Rectal smooth muscle tissue (tissue), 1 donor: ENCODE measurements at regions not wholly inside any gene's neighbourhood (a gene's known extent, or its start where the extent isn't known, plus 50 kb on each side); places are given as distances from the start of the nearest gene placed in this dataset.

ENCODE experiments used
- H3K27ac ChIP-seq: one replicate; pipeline ENCODE4 v1.7.0; 2013; ENCODE audit warnings: low read depth, low read length, inconsistent platforms
- H3K27me3 ChIP-seq: one replicate; pipeline ENCODE4 v1.7.0; 2013; ENCODE audit warnings: low read length; ENCODE audit not compliant: control insufficient read depth, insufficient read depth
- H3K36me3 ChIP-seq: one replicate; pipeline ENCODE4 v1.7.0; 2013; ENCODE audit warnings: low read length; ENCODE audit not compliant: control insufficient read depth, insufficient read depth
- H3K4me1 ChIP-seq: one replicate; pipeline ENCODE4 v1.7.0; 2013; ENCODE audit warnings: low read length; ENCODE audit not compliant: control insufficient read depth, insufficient read depth
- H3K4me3 ChIP-seq: one replicate; pipeline ENCODE4 v1.7.0; 2013; ENCODE audit warnings: low read length
- H3K9ac ChIP-seq: one replicate; pipeline ENCODE4 v1.7.0; 2013; ENCODE audit warnings: low read length

DNA sequence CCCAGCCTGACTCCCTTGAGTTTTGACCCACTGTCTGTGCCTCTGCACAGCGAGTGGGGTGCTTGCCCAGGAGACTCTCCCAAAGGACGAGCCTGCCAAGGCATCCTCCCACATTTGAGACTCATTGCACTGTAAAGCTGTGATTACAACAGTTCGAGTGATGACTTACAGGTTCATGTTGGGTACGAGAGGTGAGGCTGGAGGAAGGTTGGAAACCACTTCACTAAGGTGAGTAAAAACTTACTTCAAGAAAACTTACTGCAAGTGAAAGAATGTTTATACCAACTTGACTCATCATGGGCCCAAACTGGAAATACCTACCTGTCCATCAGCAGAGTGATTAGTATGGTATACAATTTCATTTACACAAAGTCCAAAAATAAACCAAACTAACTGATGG lies 360.1 kb upstream of the CDH11 start:
- no peaks in the 10 kb centered on the region for H3K27me3 ChIP-seq
- no peaks in the 10 kb centered on the region for H3K4me1 ChIP-seq

DNA sequence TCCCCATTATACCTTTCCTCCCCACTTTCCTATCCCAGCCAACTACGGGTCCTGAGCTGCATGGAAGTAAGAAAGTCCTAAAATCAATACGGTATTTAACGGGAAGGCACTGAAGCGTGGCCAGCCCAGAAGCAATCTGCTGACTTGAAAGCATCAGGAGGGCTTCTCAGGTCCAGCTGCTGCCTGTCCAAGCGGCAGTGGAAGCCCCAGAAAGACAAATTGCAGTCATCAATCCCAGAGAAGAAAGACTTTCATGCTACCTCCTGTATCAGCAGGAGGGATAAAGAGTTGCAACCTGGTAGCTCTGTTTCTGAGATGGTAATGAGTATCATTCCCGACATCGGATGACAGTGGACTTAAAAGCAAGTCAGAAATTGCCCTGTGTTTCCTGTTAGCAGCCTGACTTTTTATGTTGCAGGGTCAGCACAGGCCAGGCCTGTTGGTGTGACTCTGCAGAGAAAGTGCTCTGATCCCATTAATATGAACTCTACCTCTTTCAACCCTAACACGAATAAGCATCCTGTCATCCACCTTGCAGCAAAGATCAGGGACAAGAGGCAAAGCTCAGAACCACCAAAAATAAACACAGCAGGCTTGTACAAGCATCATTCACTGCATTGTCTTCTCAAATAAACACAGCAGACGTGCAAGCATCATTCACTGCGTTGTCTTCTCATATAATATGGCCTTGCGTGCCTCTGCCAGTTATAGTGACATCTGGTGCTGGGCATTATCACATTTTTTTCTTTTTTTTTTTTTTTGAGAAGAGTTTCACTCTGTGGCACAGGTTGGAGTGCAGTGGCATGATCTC lies 358.6 kb upstream of the CDH11 start:
- Histone ChIP-seq H3K27ac (no peak overlapping the region), H3K9ac (no peak overlapping the region), H3K36me3 (no peaks in the 10 kb centered on the region), H3K4me1 (no peaks in the 10 kb centered on the region), H3K4me3 (no peak overlapping the region), H3K27me3 (no peaks in the 10 kb centered on the region)

More for the DNA sequence above, 360.1 kb upstream of the CDH11 start:
- Histone ChIP-seq H3K36me3 (no peaks in the 10 kb centered on the region), H3K9ac (no peak overlapping the region), H3K4me3 (no peak overlapping the region), H3K27ac (no peak overlapping the region)

DNA sequence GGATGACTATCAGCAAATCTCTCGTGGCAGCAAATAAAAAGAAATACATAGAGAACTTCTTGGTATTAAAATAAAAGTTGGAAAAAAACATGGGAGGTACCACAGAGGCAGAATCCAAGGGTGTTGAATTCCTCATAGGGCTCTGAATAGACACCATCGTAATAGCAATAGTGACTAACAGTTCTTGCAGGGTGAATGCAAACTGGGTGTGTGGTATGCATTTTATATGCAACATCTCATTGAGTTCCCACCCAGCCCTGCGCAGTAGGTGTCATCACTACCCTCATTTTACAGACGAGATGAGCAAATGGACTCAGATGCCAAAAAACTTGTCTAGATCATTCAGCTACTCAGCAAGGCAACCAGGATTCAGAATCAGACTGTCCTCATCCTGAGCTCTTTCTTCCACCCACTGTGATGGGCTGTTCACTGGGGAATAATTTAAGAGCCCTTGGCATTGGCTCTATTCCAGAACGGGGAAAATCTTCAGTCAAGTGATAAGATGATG lies 354.6 kb upstream of the CDH11 start:
- Histone ChIP-seq H3K4me1 (no peaks in the 10 kb centered on the region), H3K27ac (no peak overlapping the region), H3K9ac (no peak overlapping the region), H3K4me3 (no peak overlapping the region), H3K36me3 (no peaks in the 10 kb centered on the region), H3K27me3 (no peaks in the 10 kb centered on the region)

DNA sequence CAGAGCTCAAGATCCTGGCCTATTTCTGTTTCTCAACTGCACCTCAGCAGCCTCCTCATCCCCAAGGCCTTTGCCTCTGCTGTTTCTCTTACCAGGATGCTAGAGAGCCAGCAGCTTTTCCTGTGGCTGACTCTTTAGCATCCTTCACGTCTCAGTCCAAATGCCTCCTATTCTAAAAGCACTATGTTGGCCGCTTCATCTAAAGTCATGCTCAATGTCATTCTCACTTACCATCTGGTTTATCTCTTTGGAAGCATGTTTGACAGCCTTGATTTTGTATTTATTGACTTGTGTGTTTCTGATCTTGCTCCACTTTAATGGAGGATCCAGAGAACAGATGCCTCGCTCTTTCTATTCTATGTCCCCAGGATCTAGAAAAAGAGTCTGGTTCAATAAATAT lies 351.8 kb upstream of the CDH11 start:
- Histone ChIP-seq H3K9ac (no peak overlapping the region), H3K4me3 (no peak overlapping the region), H3K27ac (no peak overlapping the region), H3K36me3 (no peaks in the 10 kb centered on the region), H3K4me1 (no peaks in the 10 kb centered on the region), H3K27me3 (no peaks in the 10 kb centered on the region)

- Histone ChIP-seq H3K9ac (no peak overlapping the region), H3K4me3 (no peak overlapping the region), H3K27me3 (no peaks in the 10 kb centered on the region), H3K36me3 (no peaks in the 10 kb centered on the region), H3K27ac (no peak overlapping the region), H3K4me1 (no peaks in the 10 kb centered on the region)
Measured at GRCh38 chr16:65469116-65469515, 347.3 kb upstream of the CDH11 start.

- Histone ChIP-seq H3K27ac (no peak overlapping the region), H3K9ac (no peak overlapping the region), H3K27me3 (no peaks in the 10 kb centered on the region), H3K4me1 (no peaks in the 10 kb centered on the region), H3K36me3 (no peaks in the 10 kb centered on the region), H3K4me3 (no peak overlapping the region)
Measured at GRCh38 chr16:65468133-65468532, 346.3 kb upstream of the CDH11 start.

GRCh38 chr16:65463652-65464260 lies 341.9 kb upstream of the CDH11 start:
- Histone ChIP-seq H3K9ac (no peak overlapping the region), H3K27me3 (no peaks in the 10 kb centered on the region), H3K36me3 (no peaks in the 10 kb centered on the region), H3K4me3 (no peak overlapping the region), H3K4me1 (no peaks in the 10 kb centered on the region), H3K27ac (no peak overlapping the region)

DNA sequence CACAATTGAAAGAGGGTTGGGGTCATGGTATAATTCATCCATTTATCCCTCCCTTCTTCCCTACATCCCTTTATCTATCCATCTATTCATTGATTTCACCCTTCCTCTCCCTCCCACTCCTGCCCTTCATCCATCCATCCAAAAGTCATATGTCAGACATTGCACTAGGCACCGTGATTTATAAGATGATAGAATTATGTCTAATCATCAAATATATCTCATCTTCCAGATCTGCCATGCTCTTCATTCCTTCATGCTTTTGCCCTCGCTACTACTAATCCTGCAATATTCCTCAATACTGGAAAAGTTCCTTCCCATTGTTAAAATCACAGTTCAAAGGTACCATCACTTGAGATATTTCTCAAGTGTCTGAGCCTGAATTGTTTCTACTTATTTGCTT lies 335.2 kb upstream of the CDH11 start:
- Histone ChIP-seq H3K4me1 (no peaks in the 10 kb centered on the region), H3K27ac (no peak overlapping the region), H3K36me3 (no peaks in the 10 kb centered on the region), H3K27me3 (no peaks in the 10 kb centered on the region), H3K4me3 (no peak overlapping the region), H3K9ac (no peak overlapping the region)

DNA sequence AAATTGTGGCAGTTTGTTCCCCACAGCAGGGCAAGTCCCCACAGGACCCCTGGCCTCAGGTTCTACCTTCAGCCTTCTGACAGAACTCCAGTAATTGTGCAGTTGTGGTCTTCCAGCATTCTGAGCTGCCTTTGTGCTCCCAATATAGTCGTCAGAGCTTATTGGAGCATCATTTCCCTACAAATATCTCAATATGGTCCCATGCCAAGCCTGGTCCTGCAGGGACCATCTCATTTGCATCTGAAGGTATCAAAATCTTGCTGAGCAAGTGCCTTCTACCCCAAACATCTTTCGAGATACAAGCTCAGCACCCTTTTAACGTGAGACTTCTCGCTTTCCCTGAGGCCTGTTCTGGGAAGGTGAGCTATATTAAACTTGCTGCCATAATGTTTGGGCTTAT lies 333.9 kb upstream of the CDH11 start:
- Histone ChIP-seq H3K27me3 (no peaks in the 10 kb centered on the region), H3K9ac (no peak overlapping the region), H3K4me3 (no peak overlapping the region), H3K36me3 (no peaks in the 10 kb centered on the region), H3K4me1 (no peaks in the 10 kb centered on the region), H3K27ac (no peak overlapping the region)

DNA sequence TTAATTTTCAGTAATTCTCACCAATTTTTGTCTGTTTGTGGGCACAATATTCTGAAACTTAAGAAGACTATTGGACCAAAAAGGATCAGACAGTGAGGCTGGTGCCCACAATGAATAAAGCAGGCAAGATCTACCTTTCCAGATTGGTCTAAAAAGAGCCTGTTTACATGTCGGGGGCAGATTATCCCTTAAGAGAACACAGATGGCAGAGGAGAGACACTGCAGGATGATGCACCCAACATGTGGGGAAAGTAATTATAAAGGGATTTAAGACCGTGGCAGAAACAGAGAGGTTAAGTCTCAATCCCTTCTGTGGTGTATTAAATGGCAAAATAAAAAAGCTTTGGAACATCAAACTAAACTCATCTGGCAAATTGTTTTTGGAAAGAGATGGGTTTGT lies 331.8 kb upstream of the CDH11 start:
- Histone ChIP-seq H3K4me3 (no peak overlapping the region), H3K36me3 (no peaks in the 10 kb centered on the region), H3K27me3 (no peaks in the 10 kb centered on the region), H3K27ac (no peak overlapping the region), H3K9ac (no peak overlapping the region), H3K4me1 (no peaks in the 10 kb centered on the region)

DNA sequence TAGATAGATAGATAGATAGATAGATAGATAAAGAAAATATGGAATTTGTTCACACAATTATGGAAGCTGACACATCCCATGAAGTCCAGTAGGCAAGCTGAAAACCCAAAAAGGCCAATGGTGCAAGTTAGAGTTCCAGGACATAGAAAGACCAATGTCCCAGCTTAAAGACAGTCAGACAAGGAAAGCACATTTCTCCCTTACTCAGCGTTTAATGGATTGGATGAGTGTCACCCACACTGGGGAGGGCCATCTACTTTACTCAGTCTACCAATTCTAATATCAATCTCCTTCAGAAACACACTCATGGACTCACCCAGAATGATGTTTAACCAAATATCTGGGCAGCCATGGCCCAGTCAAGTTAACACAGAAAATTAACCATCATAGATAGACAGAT lies 327.7 kb upstream of the CDH11 start:
- Histone ChIP-seq H3K27me3 (no peaks in the 10 kb centered on the region), H3K27ac (no peak overlapping the region), H3K9ac (no peak overlapping the region), H3K4me3 (no peak overlapping the region), H3K36me3 (no peaks in the 10 kb centered on the region), H3K4me1 (no peaks in the 10 kb centered on the region)

DNA sequence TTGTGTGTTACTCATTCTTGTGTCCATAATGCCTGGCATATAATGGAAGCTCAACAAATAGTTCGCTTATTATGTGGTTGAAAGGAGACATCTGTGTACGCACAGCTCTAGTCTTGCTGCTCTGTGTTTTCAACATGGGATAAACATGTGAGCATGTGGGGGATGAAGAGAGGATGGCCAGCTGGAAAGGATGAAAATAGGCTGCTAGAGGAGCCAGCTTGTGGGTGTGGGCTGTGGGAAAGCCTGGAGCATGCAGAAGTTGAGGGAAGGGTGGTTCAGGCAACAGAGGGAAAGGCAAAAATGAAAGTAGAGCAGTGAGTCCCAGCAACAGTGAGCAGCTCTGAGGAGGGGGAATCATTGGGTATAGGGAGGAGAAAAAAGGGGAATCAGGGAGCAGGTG lies 324.6 kb upstream of the CDH11 start:
- Histone ChIP-seq H3K36me3 (no peaks in the 10 kb centered on the region), H3K9ac (no peak overlapping the region), H3K4me3 (no peak overlapping the region), H3K27ac (no peak overlapping the region), H3K4me1 (no peaks in the 10 kb centered on the region), H3K27me3 (no peaks in the 10 kb centered on the region)
